GM19395 (cell line): ENCODE measurements at regions not wholly inside any gene's neighbourhood (a gene's known extent, or its start where the extent isn't known, plus 50 kb on each side); places are given as distances from the start of the nearest gene placed in this dataset.

Source experiments
- ATAC-seq: cut with Tn5 transposase; IDR thresholded peaks from one replicate; pipeline ENCODE4 v1.9.1; 2021; ENCODE audit warnings: mild to moderate bottlenecking, moderate library complexity; ENCODE audit not compliant: unreplicated experiment

- ATAC-seq: no peak
These were observed 145.8 kb downstream of the AASDH start for GRCh38 chr4:56241500-56241899.

DNA sequence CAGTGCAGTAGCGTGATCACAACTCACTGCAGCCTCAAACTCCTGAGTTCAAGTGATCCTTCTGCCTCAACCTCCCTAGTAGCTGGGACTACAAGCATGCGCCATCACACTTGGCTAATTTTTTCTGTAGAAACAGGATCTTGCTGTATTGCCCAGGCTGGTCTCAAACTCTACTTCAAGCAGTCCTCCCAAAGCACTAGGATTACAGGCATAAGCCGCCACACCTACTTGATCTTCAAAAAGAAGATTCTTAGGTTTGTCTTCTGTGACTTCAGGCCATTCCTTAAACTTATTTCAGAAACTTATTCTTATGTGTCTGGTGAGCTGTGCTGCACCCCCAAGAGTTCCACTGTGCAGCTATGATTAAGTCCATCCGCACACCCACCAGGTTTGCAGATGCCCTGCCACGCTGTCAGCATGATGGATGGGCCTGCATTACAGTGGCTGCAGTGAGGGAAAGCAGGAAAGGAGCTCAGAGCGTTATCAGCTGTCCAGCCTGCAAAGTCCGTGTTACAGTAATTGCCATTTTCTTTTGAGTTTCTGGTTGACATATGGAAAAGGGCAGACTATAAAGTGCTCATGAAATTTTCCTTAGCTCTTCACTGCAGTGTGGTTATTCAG lies 146.6 kb downstream of the AASDH start:
- ATAC-seq: no peak

- no peak for ATAC-seq
These were observed 149.0 kb downstream of the AASDH start for GRCh38 chr4:56238251-56238650.

GRCh38 chr4:56235725-56236124 lies 151.6 kb downstream of the AASDH start:
- no peak for ATAC-seq

DNA sequence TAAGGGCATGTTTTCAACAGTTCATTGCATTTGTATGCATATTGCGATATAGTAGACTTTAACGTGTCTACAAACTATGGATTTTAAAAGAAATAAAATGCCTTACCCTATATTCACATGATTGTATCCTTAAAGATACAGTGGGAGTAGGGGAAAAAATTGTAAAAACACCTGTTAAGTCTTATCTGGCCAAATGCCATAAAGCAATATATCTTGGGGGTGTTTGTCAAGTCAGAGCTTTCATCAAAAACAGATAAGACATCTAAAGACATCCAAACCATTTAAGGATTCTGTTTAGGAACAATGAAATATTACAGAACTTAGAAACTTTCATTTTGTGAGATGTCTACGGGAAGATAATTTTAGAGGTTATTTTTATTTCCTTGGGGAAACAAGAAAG lies 152.3 kb downstream of the AASDH start:
- no peak for ATAC-seq

DNA sequence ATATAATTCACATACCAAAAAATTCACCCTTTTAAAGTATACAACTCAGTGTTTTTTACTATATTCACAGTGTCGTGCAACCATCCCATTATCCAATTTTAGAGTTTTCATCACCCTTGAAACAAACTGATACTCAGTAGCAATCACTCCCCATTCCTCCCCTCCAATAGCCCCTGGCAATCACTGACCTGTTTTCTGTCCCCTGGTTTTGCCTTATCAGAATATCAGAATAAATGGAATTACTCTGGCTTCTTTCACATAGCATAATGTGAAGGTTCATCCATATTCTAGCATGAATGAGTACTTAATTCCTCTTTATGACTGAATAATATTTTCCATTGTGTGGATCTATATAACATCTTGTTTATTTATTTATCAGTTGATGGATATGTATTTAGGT lies 153.2 kb downstream of the AASDH start:
- ATAC-seq: no peak

GRCh38 chr4:56231410-56231809 lies 155.9 kb downstream of the AASDH start:
- ATAC-seq: no peak

DNA sequence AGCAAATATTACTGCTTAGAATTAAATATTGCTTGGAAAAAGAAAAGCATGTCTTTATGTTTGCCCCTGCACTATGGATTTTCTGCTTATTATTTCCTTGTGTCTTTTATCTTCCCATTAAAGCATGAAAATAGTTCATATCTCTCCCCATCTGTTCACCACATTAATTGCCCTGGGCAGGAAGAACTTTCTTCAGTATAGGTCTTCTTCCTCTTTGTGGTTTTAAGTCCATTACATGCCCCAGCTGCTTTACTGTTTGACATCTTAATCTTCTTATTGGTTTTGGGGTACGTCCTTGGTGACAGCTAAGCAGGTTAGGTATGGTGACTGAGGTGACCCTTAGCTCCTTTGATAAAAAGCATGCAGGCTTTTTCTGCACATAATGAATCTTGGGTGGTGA lies 157.3 kb downstream of the AASDH start:
- ATAC-seq: no peak

GRCh38 chr4:56227301-56227835 lies 159.9 kb downstream of the AASDH start:
- no peak for ATAC-seq

- no peak for ATAC-seq
These were observed 160.7 kb downstream of the AASDH start for GRCh38 chr4:56226579-56226978.

GRCh38 chr4:56224641-56225040 lies 162.7 kb downstream of the AASDH start:
- no peak for ATAC-seq

DNA sequence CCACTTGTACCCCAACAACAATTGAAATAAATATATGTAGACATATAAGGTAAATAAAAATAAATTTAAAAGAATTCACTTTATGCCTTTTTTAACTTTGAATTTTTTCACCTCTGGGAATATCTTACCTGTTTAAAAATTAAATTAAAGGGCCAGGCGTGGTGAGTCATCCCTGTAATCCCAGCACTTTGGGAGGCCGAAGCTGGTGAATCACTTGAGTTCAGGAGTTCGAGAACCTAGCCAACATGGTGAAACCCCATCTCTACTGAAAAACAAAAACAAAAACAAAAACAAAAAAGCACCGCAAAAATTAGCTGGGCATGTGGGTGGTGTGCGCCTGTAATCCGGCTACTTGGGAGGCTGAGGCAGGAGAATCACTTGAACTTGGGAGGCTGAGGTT lies 164.8 kb downstream of the AASDH start:
- ATAC-seq: no peak

DNA sequence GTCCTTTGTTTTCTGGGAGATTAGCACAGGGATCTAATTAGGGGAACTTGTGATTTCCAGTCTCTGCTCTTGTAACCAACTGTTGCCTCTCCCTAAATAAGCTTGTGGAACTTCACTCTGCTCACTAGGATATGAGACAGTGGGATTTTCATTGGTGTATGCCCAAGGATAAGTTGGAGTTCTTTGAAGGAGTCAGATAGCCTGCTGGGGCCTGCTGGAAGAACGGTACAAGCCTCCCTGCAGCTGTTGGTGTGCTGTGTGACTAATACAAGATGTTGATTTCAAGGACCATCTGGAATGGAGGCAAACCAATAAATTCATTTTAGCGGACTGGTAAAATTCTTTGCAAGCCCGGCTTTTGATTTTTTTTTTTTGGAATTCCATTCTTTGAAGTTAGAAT lies 167.0 kb downstream of the AASDH start:
- no peak for ATAC-seq

DNA sequence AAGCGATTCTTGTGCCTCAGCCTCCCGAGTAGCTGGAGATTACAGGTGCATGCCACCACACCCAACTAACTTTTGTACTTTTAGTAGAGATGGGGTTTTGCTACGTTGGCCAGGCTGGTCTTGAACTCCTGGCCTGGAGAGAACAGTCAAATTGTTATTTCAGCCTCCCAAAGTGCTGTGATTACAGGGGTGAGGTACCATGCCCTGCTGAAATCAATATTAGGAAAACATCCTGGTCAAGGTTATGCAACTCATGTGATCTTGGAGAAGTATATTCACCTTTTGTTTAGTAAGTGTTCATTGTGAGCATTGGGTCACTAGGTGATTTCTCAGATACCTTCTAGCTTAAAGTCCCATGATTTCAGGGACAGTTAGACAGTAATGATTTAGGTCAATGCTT lies 167.8 kb downstream of the AASDH start:
- ATAC-seq: no peak

GRCh38 chr4:56218230-56218895 lies 168.9 kb downstream of the AASDH start:
- ATAC-seq: no peak

DNA sequence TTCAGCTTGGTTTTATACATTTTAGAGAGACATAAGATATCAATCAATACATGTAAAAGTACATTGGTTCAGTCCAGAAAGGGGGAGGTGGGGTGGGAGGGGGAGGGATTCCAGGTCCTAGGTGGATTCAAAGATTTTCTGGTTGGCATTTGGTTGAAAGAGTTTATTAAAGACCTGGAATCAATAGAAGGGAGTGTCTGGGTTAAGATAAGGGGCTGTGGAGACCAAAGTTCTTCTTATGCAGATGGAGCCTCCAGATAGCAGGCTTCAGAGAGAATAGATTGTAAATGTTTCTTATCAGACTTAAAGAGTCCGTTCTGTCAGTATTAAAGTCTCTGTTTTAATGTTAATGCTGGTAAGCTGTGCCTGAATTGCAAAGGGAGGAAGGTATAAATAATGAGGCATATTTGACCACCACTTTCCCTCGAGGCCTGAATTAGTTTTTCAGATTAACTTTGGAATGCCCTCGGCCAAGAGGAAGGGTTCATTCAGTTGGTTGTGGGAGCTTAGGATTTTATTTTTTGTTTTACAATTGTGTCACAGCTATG lies 169.9 kb downstream of the AASDH start:
- ATAC-seq: no peak

DNA sequence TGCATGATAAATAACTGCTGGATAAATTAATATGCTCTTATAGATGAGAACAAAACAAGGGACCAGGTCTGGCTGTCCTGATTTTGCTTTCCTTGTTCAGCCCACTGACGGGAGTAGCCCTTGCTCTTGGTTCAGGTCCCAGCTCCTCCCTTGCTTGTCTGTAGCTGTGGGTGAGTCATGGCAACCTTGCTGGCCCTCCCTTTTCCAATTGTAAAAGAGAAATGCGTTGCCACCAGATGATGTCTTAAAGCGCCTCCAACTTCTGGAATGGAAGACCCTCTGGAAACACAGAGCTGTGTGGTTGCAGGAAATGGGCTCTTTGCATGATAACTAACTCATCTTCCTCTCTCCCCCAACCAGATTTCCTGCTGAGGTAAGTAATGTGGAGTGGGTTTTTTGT lies 171.4 kb downstream of the AASDH start:
- no peak for ATAC-seq

- ATAC-seq: no peak
These were observed 172.0 kb downstream of the AASDH start for GRCh38 chr4:56215141-56215783.

GRCh38 chr4:56213543-56213942 lies 173.7 kb downstream of the AASDH start:
- no peak for ATAC-seq

DNA sequence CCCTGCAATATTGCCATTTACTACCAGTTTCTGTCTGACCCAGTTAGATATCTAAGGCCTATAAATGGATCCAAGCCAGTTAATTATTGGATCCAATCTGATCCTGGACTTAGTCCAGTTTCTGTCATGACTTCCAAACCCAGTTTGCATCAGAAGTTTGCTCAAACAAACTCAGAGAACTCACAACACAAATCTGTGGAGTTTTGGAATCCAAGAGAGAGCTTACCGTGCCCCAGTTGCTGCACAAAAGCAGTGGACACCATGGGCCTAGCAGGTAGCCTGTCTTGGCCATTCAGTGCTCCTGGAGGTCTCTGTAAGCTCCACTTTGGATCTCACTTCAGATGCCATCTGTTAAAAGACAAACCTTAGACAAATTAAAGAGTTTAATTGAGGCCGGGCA lies 174.5 kb downstream of the AASDH start:
- ATAC-seq: no peak

GRCh38 chr4:56211202-56211601 lies 176.1 kb downstream of the AASDH start:
- ATAC-seq: no peak

GRCh38 chr4:56210397-56210796 lies 176.9 kb downstream of the AASDH start:
- no peak for ATAC-seq
